ENCODE measurements at regions not wholly inside any gene's neighbourhood (a gene's known extent, or its start where the extent isn't known, plus 50 kb on each side); places are given as distances from the start of the nearest gene placed in this dataset.

DNA sequence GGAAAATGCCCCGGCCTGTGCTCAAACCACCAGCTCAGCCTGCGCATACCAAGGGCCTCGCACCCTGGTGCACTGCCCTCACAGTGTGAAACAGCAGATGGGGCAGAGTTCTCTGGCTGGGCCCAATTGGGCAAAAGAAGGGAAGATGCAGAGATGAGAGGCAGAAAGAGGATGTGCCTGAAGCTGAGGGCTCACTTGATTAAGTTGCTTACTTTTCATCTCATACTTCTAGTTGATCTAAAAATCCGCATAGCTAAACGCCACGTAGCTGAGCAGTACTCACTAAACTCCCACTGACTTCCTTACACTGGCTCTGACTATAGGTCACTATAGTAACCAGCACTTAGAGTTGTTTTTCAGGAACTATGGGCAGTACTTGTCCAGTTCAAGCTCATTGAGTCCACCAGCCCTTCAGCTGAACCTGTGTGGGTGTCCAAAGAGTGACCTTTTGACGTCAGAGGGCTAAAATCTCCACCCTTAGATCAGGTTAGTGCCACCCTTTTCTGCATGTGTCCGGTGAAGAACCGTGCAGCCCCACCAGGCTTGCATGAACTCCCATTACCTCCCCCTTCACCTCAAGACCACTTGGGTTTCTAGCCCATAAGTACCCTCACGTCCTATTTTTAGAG, 215.2 kb downstream of the AUH start:
- Histone ChIP-seq H3K36me3 (ENCODE audit: control insufficient read depth in 2 of 2, extremely low read depth in 1 of 2, insufficient read depth in 1 of 2, low read length in 1 of 2) (no peaks in the 10 kb centered on the region), H3K4me3 (ENCODE audit: control insufficient read depth in 1 of 2, extremely low read depth in 1 of 2, low read length in 1 of 2) (no peak overlapping the region), H3K27me3 (replicated peaks in 1 of 2; ENCODE audit: control insufficient read depth in 2 of 2, extremely low read depth in 1 of 2, insufficient read depth in 2 of 2, low read length in 1 of 2) (no peaks in the 10 kb centered on the region), H3K27ac (ENCODE audit: low read length) (no peak overlapping the region), H3K9me3 (no peaks in the 10 kb centered on the region), H3K4me1 (ENCODE audit: control insufficient read depth in 1 of 2, extremely low read depth in 1 of 2, insufficient read depth in 2 of 2, low read length in 2 of 2) (peaks cover 10 to 37% of the 10 kb centered on the region in 2 experiments)
- ChIA-PET CTCF (interaction anchor here in 1 of 2 donors (0.6 kb wide), 2 partner anchors 264 to 1136 kb away, joined by 3 to 4 read pairs; no protein-coding TSS in a partner anchor), POLR2A (no interaction called here)
- Mint-ChIP-seq H3K27ac (no peak overlapping the region), H3K9me3 (peaks cover 0 to 3% (median 2%) of the 10 kb centered on the region in 3 donors), H3K27me3 (no peaks in the 10 kb centered on the region), H3K4me1 (peaks cover 22 to 39% (median 35%) of the 10 kb centered on the region in 3 donors), H3K36me3 (no peaks in the 10 kb centered on the region), H3K4me3 (no peak overlapping the region)
- WGBS (ENCODE audit: insufficient coverage): 93% methylated on average over 3 of the region's 10 CpGs
- DNase-seq (no peak), ATAC-seq (replicated peaks in 1 of 4) (no peak)

DNA sequence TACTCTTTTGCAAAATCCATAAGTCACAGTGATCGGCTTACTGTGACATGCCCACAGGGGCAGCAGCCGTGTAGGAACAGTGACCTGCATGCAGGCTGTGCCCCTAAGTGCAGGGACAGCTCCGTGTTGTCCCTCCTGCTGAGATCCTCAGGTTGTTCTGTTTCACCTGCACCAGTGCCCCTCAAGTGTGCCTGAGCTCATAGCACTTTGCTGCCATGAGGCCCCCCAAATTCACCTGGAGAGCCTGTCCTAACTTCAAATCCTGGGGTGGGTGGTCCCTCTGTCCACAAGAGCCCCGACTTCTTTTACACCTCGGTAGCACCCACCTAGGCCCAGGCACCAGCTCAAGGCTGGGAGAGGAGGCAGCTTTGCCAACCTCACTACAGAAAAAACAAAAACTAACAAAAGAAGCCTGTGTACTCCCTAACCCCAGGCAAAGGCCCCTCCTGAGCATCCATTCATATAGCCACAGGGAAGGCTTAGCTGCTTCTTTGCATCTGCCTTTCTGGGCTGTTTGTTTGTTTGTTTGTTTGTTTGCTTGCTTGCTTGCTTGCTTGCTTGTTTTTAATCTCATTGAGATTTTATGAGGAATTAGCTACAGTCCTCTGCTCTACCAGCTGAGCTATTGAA, 214.5 kb downstream of the AUH start:
- H3K27me3 Mint-ChIP-seq: peaks cover 0 to 2% of the 10 kb centered on the region in 2 donors
- H3K9me3 Mint-ChIP-seq: peaks cover 0 to 3% (median 2%) of the 10 kb centered on the region in 3 donors
- WGBS (ENCODE audit: insufficient coverage): 76% methylated on average over 5 of the region's 5 CpGs
- H3K4me3 Mint-ChIP-seq: no peak overlapping the region
- Histone ChIP-seq H3K27me3 (replicated peaks in 1 of 2; ENCODE audit: control insufficient read depth in 2 of 2, extremely low read depth in 1 of 2, insufficient read depth in 2 of 2, low read length in 1 of 2) (no peaks in the 10 kb centered on the region), H3K27ac (ENCODE audit: low read length) (no peak overlapping the region), H3K9me3 (no peaks in the 10 kb centered on the region), H3K36me3 (ENCODE audit: control insufficient read depth in 2 of 2, extremely low read depth in 1 of 2, insufficient read depth in 1 of 2, low read length in 1 of 2) (no peaks in the 10 kb centered on the region), H3K4me1 (ENCODE audit: control insufficient read depth in 1 of 2, extremely low read depth in 1 of 2, insufficient read depth in 2 of 2, low read length in 2 of 2) (peaks cover 16 to 44% of the 10 kb centered on the region in 2 experiments), H3K4me3 (ENCODE audit: control insufficient read depth in 1 of 2, extremely low read depth in 1 of 2, low read length in 1 of 2) (no peak overlapping the region)
- H3K36me3 Mint-ChIP-seq: no peaks in the 10 kb centered on the region
- ATAC-seq (replicated peaks in 1 of 4): no peak
- peaks cover 29 to 46% (median 41%) of the 10 kb centered on the region in 3 donors for H3K4me1 Mint-ChIP-seq
- ChIA-PET CTCF (interaction anchor here in 1 of 2 donors (0.6 kb wide), 1 partner anchor 264 kb away, joined by 3 read pairs; no protein-coding TSS in a partner anchor), POLR2A (interaction anchor here in 1 of 2 donors (0.6 kb wide), 1 partner anchor 347 kb away, joined by 4 read pairs; no protein-coding TSS in a partner anchor)
- DNase-seq: no peak
- H3K27ac Mint-ChIP-seq: no peak overlapping the region

- ChIA-PET POLR2A (interaction anchor here in 1 of 2 donors (0.5 kb wide), 1 partner anchor 48 kb away, joined by 5 read pairs; no protein-coding TSS in a partner anchor), CTCF (no interaction called here)
- H3K27me3 ChIP-seq (replicated peaks in 1 of 2; ENCODE audit: control insufficient read depth in 2 of 2, extremely low read depth in 1 of 2, insufficient read depth in 2 of 2, low read length in 1 of 2): no peaks in the 10 kb centered on the region
- DNase-seq (no peak), ATAC-seq (replicated peaks in 1 of 4) (no peak)
- Mint-ChIP-seq H3K4me1 (peaks cover 35 to 54% (median 48%) of the 10 kb centered on the region in 3 donors), H3K9me3 (peaks cover 0 to 3% (median 2%) of the 10 kb centered on the region in 3 donors), H3K36me3 (no peaks in the 10 kb centered on the region), H3K27ac (peak overlapping the region in 1 of 2 donors; percentile 40), H3K27me3 (peaks cover 0 to 2% of the 10 kb centered on the region in 2 donors), H3K4me3 (no peak overlapping the region)
- H3K36me3 ChIP-seq (ENCODE audit: control insufficient read depth in 2 of 2, extremely low read depth in 1 of 2, insufficient read depth in 1 of 2, low read length in 1 of 2): no peaks in the 10 kb centered on the region
- no peak overlapping the region for H3K4me3 ChIP-seq (ENCODE audit: control insufficient read depth in 1 of 2, extremely low read depth in 1 of 2, low read length in 1 of 2)
- H3K9me3 ChIP-seq: no peaks in the 10 kb centered on the region
- H3K27ac ChIP-seq (ENCODE audit: low read length): no peak overlapping the region
- H3K4me1 ChIP-seq (ENCODE audit: control insufficient read depth in 1 of 2, extremely low read depth in 1 of 2, insufficient read depth in 2 of 2, low read length in 2 of 2): peaks cover 16 to 52% of the 10 kb centered on the region in 2 experiments
- WGBS (ENCODE audit: insufficient coverage): 95% methylated on average over 3 of the region's 4 CpGs
These were observed 213.4 kb downstream of the AUH start for GRCh38 chr9:91148306-91148705.

DNA sequence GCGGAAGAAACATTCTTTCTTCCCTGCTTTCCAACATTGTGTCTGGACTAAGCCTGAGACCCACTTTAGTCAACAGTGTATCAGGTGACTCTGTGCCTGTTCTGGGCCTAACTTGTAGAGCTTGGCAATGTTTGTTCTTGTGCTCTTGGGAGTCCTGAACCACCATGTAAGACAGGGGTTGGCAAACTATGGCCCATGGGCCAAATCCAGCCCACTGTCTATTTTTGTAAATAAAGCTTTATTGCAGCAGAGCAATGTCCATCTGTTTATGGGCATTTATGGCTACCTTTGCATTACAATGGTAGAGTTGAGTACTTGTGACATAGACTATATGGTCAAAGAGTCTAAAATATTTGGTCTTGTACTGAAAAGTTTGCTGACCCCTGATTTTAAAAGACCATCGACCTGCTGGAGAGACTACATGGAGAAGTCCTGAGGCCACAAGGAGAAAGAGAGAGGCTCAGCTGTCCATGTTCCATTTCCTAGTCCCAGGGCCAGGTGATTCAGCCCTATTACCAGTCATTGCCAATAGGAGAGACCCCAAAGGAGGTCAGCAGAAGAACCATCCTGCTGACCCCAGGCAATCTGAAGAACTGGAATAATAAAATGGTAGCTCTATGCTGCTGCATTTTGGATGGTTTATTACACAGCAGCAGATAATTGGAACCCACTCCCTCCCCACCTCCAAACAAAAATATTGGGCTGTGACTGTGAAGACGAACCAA, 211.3 kb downstream of the AUH start:
- WGBS (ENCODE audit: insufficient coverage): 67% methylated on average over 3 of the region's 3 CpGs
- no peaks in the 10 kb centered on the region for H3K27me3 ChIP-seq (replicated peaks in 1 of 2; ENCODE audit: control insufficient read depth in 2 of 2, extremely low read depth in 1 of 2, insufficient read depth in 2 of 2, low read length in 1 of 2)
- CTCF ChIA-PET: interaction anchor here in 1 of 2 donors (0.6 to 1.4 kb wide), 5 partner anchors 14 to 103 kb away, joined by 3 to 4 read pairs (median 3); no protein-coding TSS in a partner anchor
- ATAC-seq (replicated peaks in 1 of 4) (no peak), DNase-seq (no peak)
- Mint-ChIP-seq H3K9me3 (peaks cover 0 to 3% (median 2%) of the 10 kb centered on the region in 3 donors), H3K27ac (peak overlapping the region in 1 of 2 donors; percentile 47), H3K36me3 (no peaks in the 10 kb centered on the region), H3K27me3 (peaks cover 0 to 2% of the 10 kb centered on the region in 2 donors), H3K4me1 (peaks cover 35 to 52% (median 48%) of the 10 kb centered on the region in 3 donors), H3K4me3 (peak overlapping the region in 2 of 3 donors; percentile 35 to 45)
- POLR2A ChIA-PET: interaction anchor here (0.6 to 0.9 kb wide), 3 partner anchors 23 to 476 kb away, joined by 3 to 5 read pairs (median 3); no protein-coding TSS in a partner anchor
- peaks cover 16 to 62% of the 10 kb centered on the region in 2 experiments for H3K4me1 ChIP-seq (ENCODE audit: control insufficient read depth in 1 of 2, extremely low read depth in 1 of 2, insufficient read depth in 2 of 2, low read length in 2 of 2)
- H3K36me3 ChIP-seq (ENCODE audit: control insufficient read depth in 2 of 2, extremely low read depth in 1 of 2, insufficient read depth in 1 of 2, low read length in 1 of 2): no peaks in the 10 kb centered on the region
- H3K4me3 ChIP-seq (ENCODE audit: control insufficient read depth in 1 of 2, extremely low read depth in 1 of 2, low read length in 1 of 2): no peak overlapping the region
- peak overlapping the region; percentile 67 for H3K27ac ChIP-seq (ENCODE audit: low read length)
- H3K9me3 ChIP-seq: no peaks in the 10 kb centered on the region

DNA sequence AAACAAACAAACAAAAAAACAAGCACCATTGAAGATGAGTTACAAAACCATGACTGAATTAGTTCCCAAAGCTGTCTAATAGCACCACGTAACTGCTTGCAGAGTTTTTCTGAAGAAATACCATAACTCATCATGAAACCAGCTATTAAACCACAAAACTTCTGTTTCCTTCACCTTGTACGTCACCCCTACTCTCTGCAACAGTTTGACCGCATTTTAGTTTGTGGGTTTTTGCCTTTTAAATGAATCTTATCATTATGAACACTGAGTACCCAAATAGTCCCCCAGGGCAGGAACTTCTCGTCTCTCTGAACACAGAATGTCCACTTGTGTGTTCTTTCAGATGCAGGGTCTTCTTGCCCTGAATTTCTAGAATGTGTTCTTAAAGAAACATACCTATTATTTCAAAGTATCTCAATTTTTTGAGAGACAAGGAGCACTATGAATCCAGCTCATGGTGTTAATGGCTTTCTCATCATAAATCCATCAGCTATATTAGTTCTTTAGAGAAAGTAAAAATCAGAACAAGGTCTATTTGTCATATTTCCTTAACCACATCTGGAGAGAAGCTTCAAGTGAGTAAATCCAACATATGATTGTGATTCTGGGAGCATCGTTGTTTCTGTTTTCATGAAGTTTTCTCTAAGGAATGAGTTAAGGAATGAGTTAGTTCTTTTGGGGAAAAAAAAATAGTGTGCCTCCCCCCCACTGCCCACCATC, 210.6 kb downstream of the AUH start:
- ChIA-PET POLR2A (interaction anchor here (0.5 to 0.9 kb wide), 3 partner anchors 11 to 51 kb away, joined by 3 to 5 read pairs (median 4); no protein-coding TSS in a partner anchor), CTCF (interaction anchor here in 1 of 2 donors (0.6 to 1.4 kb wide), 5 partner anchors 13 to 102 kb away, joined by 3 to 4 read pairs (median 3); no protein-coding TSS in a partner anchor)
- peak overlapping the region; percentile 34 to 47 for H3K27ac Mint-ChIP-seq
- H3K9me3 Mint-ChIP-seq: peaks cover 0 to 3% (median 2%) of the 10 kb centered on the region in 3 donors
- Histone ChIP-seq H3K27me3 (replicated peaks in 1 of 2; ENCODE audit: control insufficient read depth in 2 of 2, extremely low read depth in 1 of 2, insufficient read depth in 2 of 2, low read length in 1 of 2) (no peaks in the 10 kb centered on the region), H3K27ac (ENCODE audit: low read length) (peak overlapping the region; percentile 67), H3K36me3 (ENCODE audit: control insufficient read depth in 2 of 2, extremely low read depth in 1 of 2, insufficient read depth in 1 of 2, low read length in 1 of 2) (no peaks in the 10 kb centered on the region), H3K4me1 (ENCODE audit: control insufficient read depth in 1 of 2, extremely low read depth in 1 of 2, insufficient read depth in 2 of 2, low read length in 2 of 2) (peaks cover 16 to 67% of the 10 kb centered on the region in 2 experiments), H3K4me3 (ENCODE audit: control insufficient read depth in 1 of 2, extremely low read depth in 1 of 2, low read length in 1 of 2) (no peak overlapping the region), H3K9me3 (no peaks in the 10 kb centered on the region)
- H3K4me3 Mint-ChIP-seq: peak overlapping the region; percentile 19 to 45 (median 35)
- DNase-seq (peak in 22 of 35 experiments; percentile 17 to 84 (median 33)), ATAC-seq (replicated peaks in 1 of 4) (peak; percentile 64 to 94 (median 90))
- peaks cover 35 to 55% (median 46%) of the 10 kb centered on the region in 3 donors for H3K4me1 Mint-ChIP-seq
- WGBS (ENCODE audit: insufficient coverage): 0% methylated on average over 1 of the region's 5 CpGs
- H3K36me3 Mint-ChIP-seq: no peaks in the 10 kb centered on the region
- H3K27me3 Mint-ChIP-seq: peaks cover 0 to 2% of the 10 kb centered on the region in 2 donors
